SK-N-MC (cell line): ENCODE measurements at regions not wholly inside any gene's neighbourhood (a gene's known extent, or its start where the extent isn't known, plus 50 kb on each side); places are given as distances from the start of the nearest gene placed in this dataset.

Experiments used
- EZH2 ChIP-seq: fragments of 200-600 bp; sonication (generic); IDR thresholded peaks from one replicate; pipeline ENCODE4 v1.6.1; 2017; ENCODE audit warnings: antibody characterized with exemption
- POLR2AphosphoS5 ChIP-seq: IDR thresholded peaks from 2 replicates; pipeline ENCODE4 v1.6.1; 2012; ENCODE audit warnings: mild to moderate bottlenecking, low read depth, low read length, borderline replicate concordance

- TF ChIP-seq POLR2AphosphoS5 (no peak), EZH2 (no peak)
Observed at GRCh38 chr22:27502327-27502726, 299.2 kb downstream of the MN1 start.
